D721Med (cell line): ENCODE measurements at regions not wholly inside any gene's neighbourhood (a gene's known extent, or its start where the extent isn't known, plus 50 kb on each side); places are given as distances from the start of the nearest gene placed in this dataset.

ENCODE experiments used
- DNase-seq: peaks from one replicate; pipeline ENCODE4 v3.0.0; 2011; ENCODE audit warnings: low spot score; ENCODE audit not compliant: insufficient read length
- FAIRE-seq: peaks from 2 replicates; lab custom pipeline; 2011; peaks lifted over from hg19 to GRCh38; lab: Jason Lieb, UNC
- CTCF ChIP-seq: IDR thresholded peaks from 2 replicates; pipeline ENCODE4 v1.5.1; 2012; ENCODE audit warnings: mild to moderate bottlenecking, control low read depth; ENCODE audit not compliant: insufficient read depth; ENCODE audit errors: missing control alignments

- DNase-seq (no peak), FAIRE-seq (no peak)
- no peak for TF ChIP-seq CTCF
These were observed 61.8 kb upstream of the IL6 start for GRCh38 chr7:22664988-22665798.

GRCh38 chr7:22663721-22664120 is 63.3 kb upstream of the IL6 start:
- DNase-seq (no peak), FAIRE-seq (no peak)
- no peak for TF ChIP-seq CTCF

GRCh38 chr7:22663357-22663718 is 63.7 kb upstream of the IL6 start:
- no peak for TF ChIP-seq CTCF
- no peak for FAIRE-seq
- DNase-seq, result no peak

GRCh38 chr7:22662556-22663356 is 64.2 kb upstream of the IL6 start:
- no peak for TF ChIP-seq CTCF
- no peak for FAIRE-seq
- no peak for DNase-seq

- DNase-seq (no peak), FAIRE-seq (no peak)
- no peak for TF ChIP-seq CTCF
These were observed 65.0 kb upstream of the IL6 start for GRCh38 chr7:22662036-22662435.

GRCh38 chr7:22660732-22661131 is 66.3 kb upstream of the IL6 start:
- FAIRE-seq (no peak), DNase-seq (no peak)
- peak; percentile 20 for TF ChIP-seq CTCF

GRCh38 chr7:22660293-22660692 is 66.7 kb upstream of the IL6 start:
- TF ChIP-seq CTCF, result no peak
- DNase-seq (no peak), FAIRE-seq (no peak)
